Skeletal muscle satellite cell (primary cell): ENCODE measurements at regions not wholly inside any gene's neighbourhood (a gene's known extent, or its start where the extent isn't known, plus 50 kb on each side); places are given as distances from the start of the nearest gene placed in this dataset.

Experiments used
- H3K27me3 ChIP-seq: 2 replicates; pipeline ENCODE4 v1.7.0; 2013; ENCODE audit warnings: low read length; ENCODE audit not compliant: control insufficient read depth, insufficient read depth
- H3K36me3 ChIP-seq: 2 replicates; pipeline ENCODE4 v1.7.0; 2013; ENCODE audit warnings: mild to moderate bottlenecking, control low read depth, low read length; ENCODE audit not compliant: insufficient read depth
- H3K4me1 ChIP-seq: 2 replicates; pipeline ENCODE4 v1.7.0; 2013; ENCODE audit warnings: low read length; ENCODE audit not compliant: control insufficient read depth, insufficient read depth
- H3K4me2 ChIP-seq: 2 replicates; pipeline ENCODE4 v1.7.0; 2013; ENCODE audit warnings: mild to moderate bottlenecking, low read length
- H3K4me3 ChIP-seq: 2 replicates; pipeline ENCODE4 v1.7.0; 2013; ENCODE audit warnings: low read length
- H3K9ac ChIP-seq: 2 replicates; pipeline ENCODE4 v1.7.0; 2013; ENCODE audit warnings: mild to moderate bottlenecking, low read depth, low read length, moderate library complexity
- H3K9me3 ChIP-seq: replicated peaks from 2 replicates; pipeline ENCODE4 v1.7.0; 2013; ENCODE audit warnings: mild to moderate bottlenecking, control low read depth, low read length

- H3K4me2 ChIP-seq: no peak overlapping the region
- no peak overlapping the region for H3K9ac ChIP-seq
- H3K9me3 ChIP-seq: no peaks in the 10 kb centered on the region
- no peaks in the 10 kb centered on the region for H3K36me3 ChIP-seq
- H3K4me1 ChIP-seq: no peaks in the 10 kb centered on the region
- no peak overlapping the region for H3K4me3 ChIP-seq
- H3K27me3 ChIP-seq: no peaks in the 10 kb centered on the region
Measured at GRCh38 chr3:181425074-181425473, 286.7 kb upstream of the SOX2 start.

- Histone ChIP-seq H3K36me3 (no peaks in the 10 kb centered on the region), H3K4me3 (no peak overlapping the region), H3K9ac (no peak overlapping the region), H3K27me3 (no peaks in the 10 kb centered on the region), H3K4me2 (no peak overlapping the region), H3K9me3 (no peaks in the 10 kb centered on the region), H3K4me1 (no peaks in the 10 kb centered on the region)
Measured at GRCh38 chr3:181418233-181418632, 293.5 kb upstream of the SOX2 start.

- H3K9me3 ChIP-seq: no peaks in the 10 kb centered on the region
Measured at GRCh38 chr3:181417748-181418147, 294.0 kb upstream of the SOX2 start.

GRCh38 chr3:181410870-181411269 lies 300.9 kb upstream of the SOX2 start:
- Histone ChIP-seq H3K36me3 (no peaks in the 10 kb centered on the region), H3K9ac (no peak overlapping the region), H3K9me3 (no peaks in the 10 kb centered on the region), H3K4me1 (no peaks in the 10 kb centered on the region), H3K27me3 (no peaks in the 10 kb centered on the region), H3K4me3 (no peak overlapping the region), H3K4me2 (no peak overlapping the region)

More at GRCh38 chr3:181417748-181418147, 294.0 kb upstream of the SOX2 start:
- H3K27me3 ChIP-seq: no peaks in the 10 kb centered on the region
- no peaks in the 10 kb centered on the region for H3K36me3 ChIP-seq
- no peaks in the 10 kb centered on the region for H3K4me1 ChIP-seq
- no peak overlapping the region for H3K4me2 ChIP-seq
- H3K9ac ChIP-seq: no peak overlapping the region
- no peak overlapping the region for H3K4me3 ChIP-seq

- H3K4me3 ChIP-seq: no peak overlapping the region
- no peaks in the 10 kb centered on the region for H3K4me1 ChIP-seq
- no peaks in the 10 kb centered on the region for H3K36me3 ChIP-seq
- no peak overlapping the region for H3K4me2 ChIP-seq
- no peaks in the 10 kb centered on the region for H3K27me3 ChIP-seq
- H3K9ac ChIP-seq: no peak overlapping the region
- no peaks in the 10 kb centered on the region for H3K9me3 ChIP-seq
Measured at GRCh38 chr3:181403876-181404660, 307.7 kb upstream of the SOX2 start.

- H3K9ac ChIP-seq: no peak overlapping the region
- no peak overlapping the region for H3K4me2 ChIP-seq
- H3K4me1 ChIP-seq: no peaks in the 10 kb centered on the region
Measured at GRCh38 chr3:181402347-181402746, 309.4 kb upstream of the SOX2 start.

GRCh38 chr3:181384970-181385369 lies 326.8 kb upstream of the SOX2 start:
- H3K9ac ChIP-seq: no peak overlapping the region
- H3K9me3 ChIP-seq: no peaks in the 10 kb centered on the region
- H3K4me2 ChIP-seq: no peak overlapping the region
- H3K4me3 ChIP-seq: no peak overlapping the region
- H3K27me3 ChIP-seq: no peaks in the 10 kb centered on the region
- no peaks in the 10 kb centered on the region for H3K4me1 ChIP-seq
- no peaks in the 10 kb centered on the region for H3K36me3 ChIP-seq

More at GRCh38 chr3:181402347-181402746, 309.4 kb upstream of the SOX2 start:
- Histone ChIP-seq H3K36me3 (no peaks in the 10 kb centered on the region), H3K4me3 (no peak overlapping the region), H3K27me3 (no peaks in the 10 kb centered on the region), H3K9me3 (no peaks in the 10 kb centered on the region)

- Histone ChIP-seq H3K4me2 (no peak overlapping the region), H3K9ac (no peak overlapping the region), H3K9me3 (no peaks in the 10 kb centered on the region), H3K4me1 (no peaks in the 10 kb centered on the region), H3K36me3 (no peaks in the 10 kb centered on the region), H3K27me3 (no peaks in the 10 kb centered on the region), H3K4me3 (no peak overlapping the region)
Measured at GRCh38 chr3:181383760-181384159, 328.0 kb upstream of the SOX2 start.

GRCh38 chr3:181383201-181383600 lies 328.5 kb upstream of the SOX2 start:
- no peak overlapping the region for H3K4me3 ChIP-seq
- no peaks in the 10 kb centered on the region for H3K36me3 ChIP-seq
- H3K4me1 ChIP-seq: no peaks in the 10 kb centered on the region
- H3K4me2 ChIP-seq: no peak overlapping the region
- no peak overlapping the region for H3K9ac ChIP-seq
- no peaks in the 10 kb centered on the region for H3K9me3 ChIP-seq
- no peaks in the 10 kb centered on the region for H3K27me3 ChIP-seq

- H3K4me3 ChIP-seq: no peak overlapping the region
- no peaks in the 10 kb centered on the region for H3K36me3 ChIP-seq
- H3K4me2 ChIP-seq: no peak overlapping the region
- no peaks in the 10 kb centered on the region for H3K4me1 ChIP-seq
- H3K9me3 ChIP-seq: no peaks in the 10 kb centered on the region
- no peak overlapping the region for H3K9ac ChIP-seq
- no peaks in the 10 kb centered on the region for H3K27me3 ChIP-seq
Measured at GRCh38 chr3:181382656-181383055, 329.1 kb upstream of the SOX2 start.

- no peaks in the 10 kb centered on the region for H3K27me3 ChIP-seq
- no peak overlapping the region for H3K4me2 ChIP-seq
- H3K9ac ChIP-seq: no peak overlapping the region
- no peak overlapping the region for H3K4me3 ChIP-seq
- H3K36me3 ChIP-seq: no peaks in the 10 kb centered on the region
- no peaks in the 10 kb centered on the region for H3K4me1 ChIP-seq
- H3K9me3 ChIP-seq: no peaks in the 10 kb centered on the region
Measured at GRCh38 chr3:181379278-181379677, 332.4 kb upstream of the SOX2 start.

GRCh38 chr3:181369637-181370036 lies 342.1 kb upstream of the SOX2 start:
- Histone ChIP-seq H3K4me1 (no peaks in the 10 kb centered on the region), H3K36me3 (no peaks in the 10 kb centered on the region), H3K9ac (no peak overlapping the region), H3K9me3 (no peaks in the 10 kb centered on the region), H3K4me2 (no peak overlapping the region), H3K4me3 (no peak overlapping the region), H3K27me3 (no peaks in the 10 kb centered on the region)
